Endothelial cell (in vitro differentiated cells): ENCODE measurements at regions not wholly inside any gene's neighbourhood (a gene's known extent, or its start where the extent isn't known, plus 50 kb on each side); places are given as distances from the start of the nearest gene placed in this dataset.

Experiments
- DNase-seq: peaks from one replicate; pipeline ENCODE4 v3.0.0; 2021; ENCODE audit warnings: low spot score
- H3K27ac Mint-ChIP-seq: one replicate; pipeline ENCODE4 v1.8.0; 2021; ENCODE audit warnings: mixed read lengths, inconsistent platforms; ENCODE audit not compliant: unreplicated experiment
- H3K27me3 Mint-ChIP-seq: one replicate; pipeline ENCODE4 v1.8.0; 2021; ENCODE audit warnings: mild to moderate bottlenecking, moderate library complexity, mixed read lengths, inconsistent platforms; ENCODE audit not compliant: unreplicated experiment
- H3K36me3 Mint-ChIP-seq: one replicate; pipeline ENCODE4 v1.8.0; 2021; ENCODE audit warnings: mild to moderate bottlenecking, low read depth, mixed read lengths, inconsistent platforms; ENCODE audit not compliant: unreplicated experiment
- H3K4me1 Mint-ChIP-seq: one replicate; pipeline ENCODE4 v1.8.0; 2021; ENCODE audit warnings: mild to moderate bottlenecking, mixed read lengths, inconsistent platforms; ENCODE audit not compliant: unreplicated experiment
- H3K4me3 Mint-ChIP-seq: one replicate; pipeline ENCODE4 v1.8.0; 2021; ENCODE audit warnings: mild to moderate bottlenecking, mixed read lengths, inconsistent platforms; ENCODE audit not compliant: unreplicated experiment
- H3K9me3 Mint-ChIP-seq: one replicate; pipeline ENCODE4 v1.8.0; 2021; ENCODE audit warnings: mixed read lengths, inconsistent platforms; ENCODE audit not compliant: unreplicated experiment
- TF ChIP-seq, protein P1 (sequence below): fragments of 200-600 bp; sonication (generic); IDR thresholded peaks from one replicate; pipeline ENCODE4 v1.5.0; 2021; ENCODE audit warnings: antibody characterized with exemption; ENCODE audit not compliant: unreplicated experiment

DNA sequence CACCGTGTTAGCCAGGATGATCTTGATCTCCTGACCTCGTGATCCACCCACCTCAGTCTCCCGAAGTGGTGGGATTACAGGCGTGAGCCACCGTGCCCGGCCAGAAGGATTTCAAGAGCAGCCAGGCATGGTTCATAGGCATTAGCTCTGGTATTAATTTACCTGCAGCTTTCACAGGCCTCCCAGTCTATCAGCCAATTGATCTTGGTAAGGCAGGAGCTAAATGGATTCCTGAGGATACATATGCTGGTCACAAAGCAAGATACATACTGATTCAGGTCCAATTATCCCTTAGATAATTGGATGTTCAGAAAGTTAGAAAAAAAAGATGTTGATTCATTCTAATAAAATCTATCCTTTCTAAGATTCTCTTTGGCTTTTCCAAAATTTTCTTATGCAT is 487.1 kb downstream of the TLE1 start:
- no peak overlapping the region for H3K27ac Mint-ChIP-seq
- H3K4me3 Mint-ChIP-seq: no peak overlapping the region
- H3K27me3 Mint-ChIP-seq: no peaks in the 10 kb centered on the region
- no peaks in the 10 kb centered on the region for H3K36me3 Mint-ChIP-seq
- TF ChIP-seq, protein P1, sequence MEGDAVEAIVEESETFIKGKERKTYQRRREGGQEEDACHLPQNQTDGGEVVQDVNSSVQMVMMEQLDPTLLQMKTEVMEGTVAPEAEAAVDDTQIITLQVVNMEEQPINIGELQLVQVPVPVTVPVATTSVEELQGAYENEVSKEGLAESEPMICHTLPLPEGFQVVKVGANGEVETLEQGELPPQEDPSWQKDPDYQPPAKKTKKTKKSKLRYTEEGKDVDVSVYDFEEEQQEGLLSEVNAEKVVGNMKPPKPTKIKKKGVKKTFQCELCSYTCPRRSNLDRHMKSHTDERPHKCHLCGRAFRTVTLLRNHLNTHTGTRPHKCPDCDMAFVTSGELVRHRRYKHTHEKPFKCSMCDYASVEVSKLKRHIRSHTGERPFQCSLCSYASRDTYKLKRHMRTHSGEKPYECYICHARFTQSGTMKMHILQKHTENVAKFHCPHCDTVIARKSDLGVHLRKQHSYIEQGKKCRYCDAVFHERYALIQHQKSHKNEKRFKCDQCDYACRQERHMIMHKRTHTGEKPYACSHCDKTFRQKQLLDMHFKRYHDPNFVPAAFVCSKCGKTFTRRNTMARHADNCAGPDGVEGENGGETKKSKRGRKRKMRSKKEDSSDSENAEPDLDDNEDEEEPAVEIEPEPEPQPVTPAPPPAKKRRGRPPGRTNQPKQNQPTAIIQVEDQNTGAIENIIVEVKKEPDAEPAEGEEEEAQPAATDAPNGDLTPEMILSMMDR: no peak
- H3K9me3 Mint-ChIP-seq: no peaks in the 10 kb centered on the region
- DNase-seq: no peak
- no peaks in the 10 kb centered on the region for H3K4me1 Mint-ChIP-seq

DNA sequence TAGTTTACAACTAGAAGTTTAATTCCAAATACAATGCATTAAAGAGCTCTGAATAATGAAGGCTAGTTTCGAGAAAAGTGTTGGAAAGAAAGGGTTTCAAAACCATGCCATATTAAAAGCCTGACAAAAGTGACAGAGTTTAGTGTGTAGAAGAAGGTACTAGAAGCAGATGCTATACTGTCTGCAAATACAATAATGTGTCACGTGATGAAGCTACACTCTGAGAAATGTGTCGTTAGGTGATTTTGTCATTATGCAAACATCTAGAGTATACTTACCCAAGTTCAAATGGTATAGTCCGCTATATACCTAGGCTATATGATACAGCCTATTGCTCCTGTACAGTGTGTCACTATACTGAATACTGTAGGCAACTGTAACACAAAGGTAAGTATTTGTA is 494.1 kb downstream of the TLE1 start:
- H3K27ac Mint-ChIP-seq: no peak overlapping the region
- H3K9me3 Mint-ChIP-seq: no peaks in the 10 kb centered on the region
- no peak overlapping the region for H3K4me3 Mint-ChIP-seq
- no peaks in the 10 kb centered on the region for H3K36me3 Mint-ChIP-seq
- no peaks in the 10 kb centered on the region for H3K27me3 Mint-ChIP-seq
- TF ChIP-seq, protein P1: no peak
- DNase-seq: no peak
- no peaks in the 10 kb centered on the region for H3K4me1 Mint-ChIP-seq

DNA sequence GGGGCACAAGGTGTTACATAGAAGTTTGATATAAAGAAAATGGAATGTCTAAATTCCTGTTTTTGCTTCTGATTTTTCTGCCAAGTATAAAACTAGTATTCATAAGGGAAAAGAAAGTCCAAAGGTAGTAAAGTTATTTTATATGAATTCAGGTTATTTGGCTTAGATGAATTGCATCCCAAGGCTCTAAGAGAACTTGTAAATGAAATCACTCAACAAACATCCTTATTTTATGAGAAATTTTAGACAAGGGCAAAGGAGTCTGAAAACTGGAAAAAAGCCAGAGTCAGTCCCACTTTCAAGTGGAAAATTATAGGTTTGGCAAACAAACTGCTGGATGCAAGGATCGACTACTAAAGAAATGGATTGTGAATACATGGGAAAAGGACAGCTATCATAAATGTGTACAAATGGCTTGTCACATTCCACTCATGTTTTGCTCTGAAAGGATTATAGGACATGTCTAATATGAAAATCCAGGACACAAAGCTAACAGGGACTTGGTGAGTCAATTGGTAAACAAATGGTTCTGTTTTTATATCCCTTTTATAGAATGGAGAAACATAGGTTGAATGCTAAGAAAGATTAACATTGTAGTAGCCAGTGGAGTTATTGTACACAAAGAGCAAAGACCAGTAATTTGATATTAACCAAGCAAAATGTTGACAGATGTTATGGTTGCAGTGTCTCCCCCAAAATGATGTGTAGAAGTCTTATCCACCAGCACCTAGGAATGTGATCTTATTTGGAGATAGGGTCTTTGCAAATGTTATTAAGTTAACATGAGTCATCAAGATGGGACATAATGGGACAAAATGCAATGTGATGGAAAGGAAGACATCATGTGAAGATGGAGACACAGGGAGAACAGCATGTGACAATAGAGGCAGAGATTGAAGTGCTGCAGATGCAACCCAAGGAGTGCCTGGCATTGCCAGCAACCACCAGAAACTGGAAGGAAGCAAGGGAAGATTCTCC is 495.7 kb downstream of the TLE1 start:
- TF ChIP-seq, protein P1: no peak
- Mint-ChIP-seq H3K27me3 (no peaks in the 10 kb centered on the region), H3K9me3 (no peaks in the 10 kb centered on the region), H3K4me1 (no peaks in the 10 kb centered on the region), H3K27ac (no peak overlapping the region), H3K36me3 (no peaks in the 10 kb centered on the region), H3K4me3 (no peak overlapping the region)
- DNase-seq: no peak

DNA sequence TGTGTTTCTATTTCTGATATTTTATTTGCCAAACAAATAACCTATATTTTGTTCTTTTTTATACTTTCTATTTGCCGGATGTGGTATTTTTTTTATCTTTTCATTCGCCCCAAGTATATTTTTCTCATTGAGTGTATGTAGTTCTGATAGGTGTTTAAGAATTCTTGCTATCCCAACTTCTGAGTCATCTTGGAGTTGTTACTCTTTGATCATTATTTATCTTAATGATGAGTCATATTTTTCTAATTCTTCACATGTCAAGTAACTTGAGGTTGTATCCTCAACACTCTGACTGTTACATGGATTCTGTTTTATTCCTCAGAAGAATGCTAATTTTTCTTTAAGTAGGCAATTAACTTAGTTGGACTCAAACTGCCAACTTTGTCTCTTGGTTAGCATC is 498.1 kb downstream of the TLE1 start:
- Mint-ChIP-seq H3K9me3 (no peaks in the 10 kb centered on the region), H3K36me3 (no peaks in the 10 kb centered on the region), H3K4me1 (no peaks in the 10 kb centered on the region)

More for the DNA sequence above, 498.1 kb downstream of the TLE1 start:
- TF ChIP-seq, protein P1: no peak
- DNase-seq: no peak
- Mint-ChIP-seq H3K4me3 (no peak overlapping the region), H3K27ac (no peak overlapping the region), H3K27me3 (no peaks in the 10 kb centered on the region)
